AG09319 (cell line): ENCODE measurements at regions not wholly inside any gene's neighbourhood (a gene's known extent, or its start where the extent isn't known, plus 50 kb on each side); places are given as distances from the start of the nearest gene placed in this dataset.

Experiments used
- DNase-seq: peaks from one replicate; pipeline ENCODE4 v3.0.0-alpha.2; 2010; ENCODE audit warnings: low read depth; ENCODE audit errors: extremely low read depth
- CTCF ChIP-seq: IDR thresholded peaks from 2 replicates; pipeline ENCODE4 v1.5.1; 2011; ENCODE audit warnings: low read depth, mild to moderate bottlenecking, inconsistent platforms, low read length, moderate library complexity

GRCh38 chr2:8485736-8486135 lies 196.1 kb upstream of the ID2 start:
- no peak for DNase-seq
- no peak for TF ChIP-seq CTCF

GRCh38 chr2:8486141-8486540 lies 195.7 kb upstream of the ID2 start:
- DNase-seq = no peak
- no peak for TF ChIP-seq CTCF

GRCh38 chr2:8487461-8487932 lies 194.4 kb upstream of the ID2 start:
- no peak for DNase-seq
- no peak for TF ChIP-seq CTCF

GRCh38 chr2:8488001-8488738 lies 193.7 kb upstream of the ID2 start:
- no peak for DNase-seq
- TF ChIP-seq CTCF = no peak

- DNase-seq = no peak
- TF ChIP-seq CTCF = no peak
These were observed 192.6 kb upstream of the ID2 start for GRCh38 chr2:8489221-8489620.

GRCh38 chr2:8489751-8490150 lies 192.1 kb upstream of the ID2 start:
- TF ChIP-seq CTCF = no peak
- DNase-seq = no peak

GRCh38 chr2:8490166-8490721 lies 191.6 kb upstream of the ID2 start:
- TF ChIP-seq CTCF = no peak
- no peak for DNase-seq
